HepG2 (cell line): ENCODE measurements at regions not wholly inside any gene's neighbourhood (a gene's known extent, or its start where the extent isn't known, plus 50 kb on each side); places are given as distances from the start of the nearest gene placed in this dataset.

ENCODE experiments used
- ATAC-seq: fragments of 200-7000 bp; cut with Tn5 transposase; 3 replicates; pipeline ENCODE4 v1.9.1; 2020; ENCODE audit warnings: mild to moderate bottlenecking, moderate library complexity
- BruUV-seq: library from RNA; stranded (reverse); fragments of 400-500 nt; replicated peaks from 2 replicates; lab custom pipeline; 2021; lab: Mats Ljungman, UMichigan
- CTCF ChIA-PET: fragments of 300-600 bp; formaldehyde crosslinking; extraction: SDS; loops from one replicate; lab custom pipeline; 2021; ENCODE audit warnings: low total read pairs, inconsistent platforms, low intra/inter-chr PET ratio; lab: Yijun Ruan, JAX
- POLR2A ChIA-PET: fragments of 350-600 bp; sonication (Branson Sonifier 250); formaldehyde crosslinking; loops from one replicate; lab custom pipeline; 2020; ENCODE audit warnings: antibody characterized with exemption, inconsistent platforms; lab: Yijun Ruan, JAX
- DNase-seq: peaks from one replicate; pipeline ENCODE4 v3.0.0-alpha.2; 2015; ENCODE audit warnings: low spot score
- FAIRE-seq: peaks from 3 replicates; lab custom pipeline; 2011; peaks lifted over from hg19 to GRCh38; lab: Jason Lieb, UNC
- H2AFZ ChIP-seq: one replicate; pipeline ENCODE4 v1.6.1; 2011; ENCODE audit warnings: low read length, inconsistent platforms
- H3K27ac ChIP-seq: fragments of 300-600 bp; 3 replicates; pipeline ENCODE4 v1.8.0; 2011; ENCODE audit warnings: mixed run types, mild to moderate bottlenecking, mixed read lengths, low read length, inconsistent platforms; ENCODE audit not compliant: insufficient read depth; ENCODE audit errors: extremely low read length
- H3K27me3 ChIP-seq, 2 experiments: fragments of 200-600 bp in 1 of 2; 2 replicates in 1 of 2; 3 replicates in 1 of 2; pipeline versions ENCODE4 v1.6.0 to v1.8.0; 2011; ENCODE audit warnings: low read length in 2 of 2, mild to moderate bottlenecking in 2 of 2, moderate library complexity in 2 of 2, inconsistent platforms in 1 of 2; ENCODE audit not compliant: insufficient read depth in 2 of 2, control insufficient read depth in 1 of 2
- H3K36me3 ChIP-seq, 2 experiments: fragments of 200-600 bp in 1 of 2; replicated peaks in 1 of 2; 2 replicates in 1 of 2; 3 replicates in 1 of 2; pipeline versions ENCODE4 v1.5.1 to v1.8.0; 2011; ENCODE audit warnings: low read length in 2 of 2, inconsistent platforms in 1 of 2; ENCODE audit not compliant: insufficient read depth in 2 of 2, control insufficient read depth in 1 of 2
- H3K4me1 ChIP-seq: 2 replicates; pipeline ENCODE4 v1.5.1; 2012; ENCODE audit warnings: low read length, inconsistent platforms; ENCODE audit not compliant: insufficient read depth
- H3K4me2 ChIP-seq: 2 replicates; pipeline ENCODE4 v1.6.0; 2011; ENCODE audit warnings: low read depth, low read length, inconsistent platforms
- H3K4me3 ChIP-seq, 3 experiments: fragments of 200-600 bp in 1 of 3; sonication (generic), shearing (Covaris generic) in 1 of 3; replicated peaks in 1 of 3; 2 replicates each; pipeline ENCODE4 v1.5.1; 2011 to 2016; ENCODE audit warnings: low read length in 3 of 3, inconsistent platforms in 2 of 3, low read depth in 2 of 3, mild to moderate bottlenecking in 2 of 3, control low read depth in 1 of 3, mixed read lengths in 1 of 3; ENCODE audit not compliant: insufficient read depth in 1 of 3
- H3K79me2 ChIP-seq: one replicate; pipeline ENCODE4 v1.6.1; 2011; ENCODE audit warnings: low read length, inconsistent platforms; ENCODE audit not compliant: insufficient read depth
- H3K9ac ChIP-seq: 2 replicates; pipeline ENCODE4 v1.6.0; 2011; ENCODE audit warnings: mild to moderate bottlenecking, low read depth, low read length, inconsistent platforms; ENCODE audit not compliant: insufficient read depth
- H3K9me3 ChIP-seq: 2 replicates; pipeline ENCODE4 v1.5.1; 2012; ENCODE audit warnings: mild to moderate bottlenecking, low read length
- H4K20me1 ChIP-seq: 2 replicates; pipeline ENCODE4 v1.6.0; 2011; ENCODE audit warnings: inconsistent platforms, mild to moderate bottlenecking, low read length, moderate library complexity; ENCODE audit not compliant: insufficient read depth
- FOXO1 ChIP-seq: sonication (generic); formaldehyde crosslinking; IDR thresholded peaks from 2 replicates; pipeline ENCODE4 v1.4.0; 2020; ENCODE audit warnings: missing genetic modification reagents
- HNF4G ChIP-seq, 2 experiments: sonication (generic) in 1 of 2; formaldehyde crosslinking in 1 of 2; IDR thresholded peaks; 2 replicates each; pipeline versions ENCODE4 v1.4.0 to v1.6.1; 2011 to 2020; ENCODE audit warnings: borderline replicate concordance in 2 of 2, low read depth in 2 of 2, mild to moderate bottlenecking in 2 of 2, low read length in 1 of 2, missing genetic modification reagents in 1 of 2, moderate library complexity in 1 of 2
- KLF16 ChIP-seq, 2 experiments: sonication (generic) in 1 of 2; formaldehyde crosslinking in 1 of 2; IDR thresholded peaks; 2 replicates each; pipeline versions ENCODE4 v1.6.1 to v1.8.0; 2016 to 2023; ENCODE audit warnings: missing genetic modification reagents in 2 of 2, missing compliant biosample characterization in 1 of 2
- MAZ ChIP-seq, 2 experiments: sonication (generic) in 1 of 2; formaldehyde crosslinking in 1 of 2; IDR thresholded peaks; 2 replicates each; pipeline versions ENCODE4 v1.5.0 to v1.6.1; 2012 to 2020; ENCODE audit warnings: low read depth in 2 of 2, mild to moderate bottlenecking in 2 of 2, borderline replicate concordance in 1 of 2, improper control_type of control experiment in 1 of 2, low read length in 1 of 2, missing genetic modification reagents in 1 of 2, moderate library complexity in 1 of 2
- MTA1 ChIP-seq: sonication (generic); formaldehyde crosslinking; IDR thresholded peaks from 2 replicates; pipeline ENCODE4 v1.4.0; 2020; ENCODE audit warnings: missing genetic modification reagents, mild to moderate bottlenecking, borderline replicate concordance
- MTF2 ChIP-seq: sonication (generic); formaldehyde crosslinking; IDR thresholded peaks from 2 replicates; pipeline ENCODE4 v1.5.0; 2020; ENCODE audit warnings: missing genetic modification reagents, borderline replicate concordance
- ZFX ChIP-seq: sonication (generic); formaldehyde crosslinking; IDR thresholded peaks from 2 replicates; pipeline ENCODE4 v1.4.0; 2020; ENCODE audit warnings: mild to moderate bottlenecking, low read depth, missing genetic modification reagents, moderate library complexity
- ZMYM3 ChIP-seq: sonication (generic); formaldehyde crosslinking; IDR thresholded peaks from 2 replicates; pipeline ENCODE4 v1.5.1; 2020; ENCODE audit warnings: mild to moderate bottlenecking, missing genetic modification reagents
- WGBS: methylation state at CpG from one replicate; pipeline ENCODE4 v1.1.6; 2017; ENCODE audit warnings: low lambda C conversion rate; 5-methylcytosine and 5-hydroxymethylcytosine counted together
- in situ Hi-C: cut with HindIII; loops from 2 replicates; pipeline ENCODE4 v1.10.0; 2017; ENCODE audit warnings: low pct_unique_long_range_greater_than_20kb; ENCODE audit not compliant: extremely low pct_ligation_motif_present
- intact Hi-C: fragments of 100-400 bp; cut with micrococcal nuclease; formaldehyde crosslinking; loops from one replicate; pipeline ENCODE4 v1.10.0; 2022; ENCODE audit not compliant: unreplicated experiment
- TF ChIP-seq, protein P1 (sequence below): sonication (generic); formaldehyde crosslinking; conservative IDR thresholded peaks from 2 replicates; pipeline ENCODE4 v1.4.0; 2020; ENCODE audit warnings: missing genetic modification reagents

DNA sequence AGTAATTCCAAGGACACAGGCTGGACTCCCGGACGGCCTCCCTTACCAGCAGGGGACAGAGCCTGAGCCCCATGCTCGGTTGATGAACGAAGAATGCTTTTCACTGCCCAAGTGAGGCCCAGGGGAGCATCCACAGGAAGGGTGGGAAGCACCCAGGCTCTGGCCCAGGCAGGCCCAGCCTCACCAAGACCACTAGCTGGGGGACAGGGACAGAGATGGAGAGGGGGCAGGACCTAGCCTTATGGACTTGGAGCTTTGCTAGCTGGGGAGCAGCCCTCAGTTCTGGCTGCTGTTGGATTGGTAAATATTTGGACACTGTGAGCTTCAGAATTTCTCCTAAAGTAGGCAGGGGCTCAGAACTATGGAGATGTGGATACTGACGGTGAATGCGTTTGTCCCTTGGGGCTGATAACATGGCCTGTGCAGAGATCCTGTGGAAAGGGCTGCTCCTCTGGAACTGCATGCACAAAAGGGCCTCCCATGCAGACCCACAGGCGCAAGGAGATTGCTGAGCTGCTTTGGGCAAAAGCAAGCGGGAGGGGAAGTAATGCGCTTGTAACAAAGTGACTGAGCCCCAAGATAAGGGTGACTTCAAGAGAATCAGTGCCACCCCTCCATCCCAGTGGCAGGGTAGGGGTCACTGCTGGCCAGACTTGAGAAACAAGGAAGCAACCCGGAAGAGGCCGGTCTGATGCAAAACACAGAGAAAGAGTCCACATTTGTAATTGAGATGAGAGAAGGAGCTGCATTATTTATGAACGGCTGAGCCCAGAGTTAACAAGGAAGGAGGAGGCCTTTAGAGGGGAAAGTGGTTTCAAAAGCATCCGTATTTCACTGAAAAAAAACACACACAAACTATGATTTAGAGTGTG, 70.1 kb upstream of the MEF2A start (continued):
- TF ChIP-seq ZFX (CRISPR knock-in tag) (peak; percentile 67), KLF16 (CRISPR knock-in tag; IDR thresholded peaks at IDR 0.05) (no peak), ZMYM3 (CRISPR knock-in tag) (peak; percentile 48; the same call in 1 of the 2 replicates), MTA1 (CRISPR knock-in tag) (no peak), MTF2 (CRISPR knock-in tag) (no peak), HNF4G (IDR thresholded peaks at IDR 0.05; ENCODE audit: borderline replicate concordance, low read depth, low read length) (0 out of 2 replicates have a peak, but pooled peaks have one; percentile 37), HNF4G (CRISPR knock-in tag; IDR thresholded peaks at IDR 0.05; ENCODE audit: borderline replicate concordance, low read depth) (no peak), MAZ (IDR thresholded peaks at IDR 0.05; ENCODE audit: borderline replicate concordance, low read depth, low read length) (no peak), MAZ (CRISPR knock-in tag; IDR thresholded peaks at IDR 0.05; ENCODE audit: low read depth) (peak; percentile 38; the same call in 1 of the 2 replicates)

DNA sequence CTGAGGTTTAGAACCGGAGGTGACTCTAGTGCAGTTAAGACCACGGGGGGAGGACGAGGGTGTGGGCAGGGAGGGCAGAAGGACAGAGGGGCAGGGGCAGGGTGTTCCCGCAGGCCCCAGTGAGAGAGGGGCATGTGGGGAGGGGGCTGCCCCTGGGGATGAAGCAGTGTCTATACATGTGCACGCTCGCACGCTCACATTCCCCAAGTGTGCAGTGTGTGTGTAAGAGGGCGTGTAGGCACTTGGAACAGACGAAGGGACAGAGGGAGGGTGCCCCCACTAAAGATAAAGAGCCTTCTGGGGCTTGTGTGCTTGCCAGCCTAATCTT, 69.5 kb upstream of the MEF2A start:
- DNase-seq (no peak), FAIRE-seq (no peak), ATAC-seq (peak; percentile 6)
- POLR2A ChIA-PET: interaction anchor here (0.8 to 2.5 kb wide), 5 partner anchors 17 to 75 kb away, joined by 3 to 6 read pairs (median 4); no protein-coding TSS in a partner anchor
- Histone ChIP-seq H3K36me3 (no peaks in the 10 kb centered on the region), H3K27ac (peak overlapping the region; percentile 60), H3K4me2 (peak overlapping the region; percentile 88), H4K20me1 (no peaks in the 10 kb centered on the region), H3K79me2 (no peaks in the 10 kb centered on the region), H2AFZ (no peak overlapping the region), H3K4me3 (peak overlapping the region; percentile 32 to 64 (median 32); a peak in 5 of 6 replicates), H3K4me1 (peaks cover 46% of the 10 kb centered on the region), H3K9ac (peak overlapping the region; percentile 45), H3K9me3 (no peaks in the 10 kb centered on the region), H3K27me3 (0 out of 5 replicates have a peak, but pooled peaks cover 0 to 1% of the 10 kb centered on the region in 2 experiments)
- TF ChIP-seq, protein P1, sequence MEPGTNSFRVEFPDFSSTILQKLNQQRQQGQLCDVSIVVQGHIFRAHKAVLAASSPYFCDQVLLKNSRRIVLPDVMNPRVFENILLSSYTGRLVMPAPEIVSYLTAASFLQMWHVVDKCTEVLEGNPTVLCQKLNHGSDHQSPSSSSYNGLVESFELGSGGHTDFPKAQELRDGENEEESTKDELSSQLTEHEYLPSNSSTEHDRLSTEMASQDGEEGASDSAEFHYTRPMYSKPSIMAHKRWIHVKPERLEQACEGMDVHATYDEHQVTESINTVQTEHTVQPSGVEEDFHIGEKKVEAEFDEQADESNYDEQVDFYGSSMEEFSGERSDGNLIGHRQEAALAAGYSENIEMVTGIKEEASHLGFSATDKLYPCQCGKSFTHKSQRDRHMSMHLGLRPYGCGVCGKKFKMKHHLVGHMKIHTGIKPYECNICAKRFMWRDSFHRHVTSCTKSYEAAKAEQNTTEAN (CRISPR knock-in tag): peak; percentile 56
- no peak for TF ChIP-seq FOXO1
- intact Hi-C loops: no loop called here
- CTCF ChIA-PET: no interaction called here
- in situ Hi-C loops: no loop called here
- no TSS peak for BruUV-seq
- WGBS: 48% methylated on average over 7 of the region's 9 CpGs
